Type B pancreatic cell (in vitro differentiated cells): ENCODE measurements at regions not wholly inside any gene's neighbourhood (a gene's known extent, or its start where the extent isn't known, plus 50 kb on each side); places are given as distances from the start of the nearest gene placed in this dataset.

Source experiments
- DNase-seq: peaks from one replicate; pipeline ENCODE4 v3.0.0; 2021; ENCODE audit warnings: mixed read lengths; ENCODE audit not compliant: unreplicated experiment; ENCODE audit errors: extremely low spot score
- H3K27ac Mint-ChIP-seq: 2 replicates; pipeline ENCODE4 v1.8.0; 2021; ENCODE audit warnings: mild to moderate bottlenecking, mixed read lengths
- H3K27me3 Mint-ChIP-seq: 2 replicates; pipeline ENCODE4 v1.8.0; 2021; ENCODE audit warnings: mixed read lengths
- H3K36me3 Mint-ChIP-seq: 2 replicates; pipeline ENCODE4 v1.8.0; 2021; ENCODE audit warnings: mixed read lengths
- H3K4me1 Mint-ChIP-seq: one replicate; pipeline ENCODE4 v1.8.0; 2021; ENCODE audit warnings: mixed read lengths; ENCODE audit not compliant: unreplicated experiment
- H3K4me3 Mint-ChIP-seq: 2 replicates; pipeline ENCODE4 v1.8.0; 2021; ENCODE audit warnings: mild to moderate bottlenecking, mixed read lengths
- H3K9me3 Mint-ChIP-seq: 2 replicates; pipeline ENCODE4 v1.8.0; 2021; ENCODE audit warnings: mixed read lengths
- TF ChIP-seq, protein P1 (sequence below): fragments of 200-600 bp; sonication (generic); conservative IDR thresholded peaks from 2 replicates; pipeline ENCODE4 v1.5.0; 2021; ENCODE audit warnings: antibody characterized with exemption, mild to moderate bottlenecking

DNA sequence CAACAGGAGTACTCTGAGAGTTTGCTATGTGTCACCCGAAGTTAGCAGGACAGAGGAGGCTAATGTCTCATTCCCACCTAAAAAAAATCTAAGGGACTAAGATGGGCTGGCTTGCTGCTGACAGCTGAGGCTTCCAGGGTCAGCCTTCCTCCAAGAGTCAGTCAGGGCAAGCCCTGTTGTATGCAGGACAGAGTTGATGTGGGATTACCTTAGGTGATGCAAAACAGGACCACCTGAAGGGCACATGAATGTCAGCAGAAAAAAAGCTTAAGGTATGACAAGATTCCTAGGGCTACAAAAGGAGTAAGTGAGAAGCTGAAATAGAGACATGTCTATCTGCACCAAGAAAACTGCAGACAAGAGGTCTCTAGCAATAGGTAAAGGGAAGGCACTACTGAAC is 151.5 kb downstream of the NHLRC3 start:
- H3K27ac Mint-ChIP-seq: no peak overlapping the region
- no peak for DNase-seq
- H3K27me3 Mint-ChIP-seq: no peaks in the 10 kb centered on the region

DNA sequence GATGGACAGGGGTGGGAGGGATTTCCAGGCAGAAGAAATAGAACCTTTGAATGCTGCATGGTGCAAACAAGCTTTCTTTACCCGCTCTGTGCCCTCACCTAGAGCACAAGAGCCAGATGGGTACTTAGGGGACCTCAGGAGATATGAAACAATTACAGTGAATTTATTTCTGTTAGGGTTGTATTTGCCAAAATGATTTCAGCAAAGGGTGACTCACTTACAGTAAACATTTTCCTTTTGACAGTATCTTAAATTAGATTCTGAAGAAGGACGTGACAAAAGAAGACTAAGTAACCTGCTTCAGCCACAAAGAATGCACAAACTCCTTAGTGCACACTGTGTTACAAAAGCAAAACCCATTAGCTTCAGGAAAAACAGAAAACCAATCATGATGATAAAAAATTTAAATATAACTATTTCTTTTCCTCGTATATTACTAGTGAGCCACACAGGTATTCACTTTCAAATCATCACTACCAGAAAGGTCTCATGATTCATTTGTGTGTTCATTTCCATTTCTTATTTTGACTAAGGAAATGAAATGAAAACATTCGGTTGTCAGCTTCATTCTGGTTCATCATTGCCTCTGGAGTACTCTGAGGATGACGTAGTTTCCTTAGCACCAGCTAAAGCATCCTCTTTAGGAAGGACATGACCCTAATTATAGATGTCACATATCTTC is 158.8 kb downstream of the NHLRC3 start:
- H3K9me3 Mint-ChIP-seq: no peaks in the 10 kb centered on the region
- TF ChIP-seq, protein P1, sequence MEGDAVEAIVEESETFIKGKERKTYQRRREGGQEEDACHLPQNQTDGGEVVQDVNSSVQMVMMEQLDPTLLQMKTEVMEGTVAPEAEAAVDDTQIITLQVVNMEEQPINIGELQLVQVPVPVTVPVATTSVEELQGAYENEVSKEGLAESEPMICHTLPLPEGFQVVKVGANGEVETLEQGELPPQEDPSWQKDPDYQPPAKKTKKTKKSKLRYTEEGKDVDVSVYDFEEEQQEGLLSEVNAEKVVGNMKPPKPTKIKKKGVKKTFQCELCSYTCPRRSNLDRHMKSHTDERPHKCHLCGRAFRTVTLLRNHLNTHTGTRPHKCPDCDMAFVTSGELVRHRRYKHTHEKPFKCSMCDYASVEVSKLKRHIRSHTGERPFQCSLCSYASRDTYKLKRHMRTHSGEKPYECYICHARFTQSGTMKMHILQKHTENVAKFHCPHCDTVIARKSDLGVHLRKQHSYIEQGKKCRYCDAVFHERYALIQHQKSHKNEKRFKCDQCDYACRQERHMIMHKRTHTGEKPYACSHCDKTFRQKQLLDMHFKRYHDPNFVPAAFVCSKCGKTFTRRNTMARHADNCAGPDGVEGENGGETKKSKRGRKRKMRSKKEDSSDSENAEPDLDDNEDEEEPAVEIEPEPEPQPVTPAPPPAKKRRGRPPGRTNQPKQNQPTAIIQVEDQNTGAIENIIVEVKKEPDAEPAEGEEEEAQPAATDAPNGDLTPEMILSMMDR: no peak
- no peaks in the 10 kb centered on the region for H3K36me3 Mint-ChIP-seq
- H3K27me3 Mint-ChIP-seq: peaks cover 4% of the 10 kb centered on the region
- no peak overlapping the region for H3K4me3 Mint-ChIP-seq
- DNase-seq: no peak
- no peak overlapping the region for H3K27ac Mint-ChIP-seq
- peaks cover 21% of the 10 kb centered on the region for H3K4me1 Mint-ChIP-seq

More for the DNA sequence above, 151.5 kb downstream of the NHLRC3 start:
- H3K36me3 Mint-ChIP-seq: no peaks in the 10 kb centered on the region
- no peak overlapping the region for H3K4me3 Mint-ChIP-seq
- H3K4me1 Mint-ChIP-seq: peaks cover 4% of the 10 kb centered on the region
- TF ChIP-seq, protein P1: no peak
- no peaks in the 10 kb centered on the region for H3K9me3 Mint-ChIP-seq

DNA sequence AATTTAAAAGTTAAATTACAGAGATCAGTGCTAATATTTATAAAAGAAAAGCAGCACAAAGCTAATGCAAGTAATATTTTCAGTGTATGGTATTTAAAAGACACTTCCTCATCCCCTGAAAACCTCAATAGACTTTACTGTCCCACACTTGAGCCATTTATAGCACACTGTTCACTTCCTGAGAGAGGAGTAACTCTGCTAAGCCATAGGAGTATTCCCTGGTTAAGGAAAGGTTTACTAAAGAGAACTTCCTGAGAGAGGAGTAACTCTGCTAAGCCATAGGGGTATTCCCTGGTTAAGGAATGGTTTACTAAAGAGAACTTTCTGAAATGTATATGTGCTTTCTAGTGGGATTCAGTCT is 159.4 kb downstream of the NHLRC3 start:
- no peak for DNase-seq
- Mint-ChIP-seq H3K9me3 (no peaks in the 10 kb centered on the region), H3K4me3 (no peak overlapping the region), H3K36me3 (no peaks in the 10 kb centered on the region), H3K27ac (no peak overlapping the region), H3K4me1 (peaks cover 21% of the 10 kb centered on the region), H3K27me3 (peaks cover 4% of the 10 kb centered on the region)
- TF ChIP-seq, protein P1: no peak

DNA sequence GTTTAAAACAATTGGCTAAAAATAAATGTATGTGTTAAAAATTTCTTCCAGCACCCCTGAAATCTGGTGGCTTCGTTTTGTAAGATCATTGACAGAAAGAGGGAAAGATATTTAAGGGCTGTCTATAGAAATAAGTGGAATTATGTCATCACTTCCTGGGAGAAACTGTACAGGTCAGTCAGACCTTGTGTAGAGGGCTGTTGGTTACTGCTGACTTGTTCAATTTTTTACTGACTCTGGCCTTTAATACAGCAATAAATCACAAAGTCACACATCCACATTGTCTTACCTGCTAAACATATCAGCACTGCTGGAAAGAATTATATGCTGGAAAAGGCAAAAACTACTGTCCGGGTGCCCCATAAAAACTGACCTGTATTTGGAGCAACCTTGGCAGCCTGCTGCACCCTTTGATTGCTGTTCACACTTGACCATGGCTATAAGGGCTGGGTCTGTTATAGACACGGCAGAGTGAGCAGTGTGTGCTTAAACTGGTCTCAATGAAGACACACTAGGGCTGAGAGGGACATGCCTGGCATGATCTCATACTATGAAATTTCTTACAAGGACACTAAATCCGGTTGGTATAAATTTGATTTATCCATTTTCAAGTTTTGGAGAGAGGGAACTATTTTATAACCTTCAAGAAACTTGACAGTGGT is 162.1 kb downstream of the NHLRC3 start:
- H3K27me3 Mint-ChIP-seq: peaks cover under 1% of the 10 kb centered on the region
- no peak overlapping the region for H3K4me3 Mint-ChIP-seq
- DNase-seq: no peak
- H3K9me3 Mint-ChIP-seq: no peaks in the 10 kb centered on the region
- no peaks in the 10 kb centered on the region for H3K36me3 Mint-ChIP-seq
- H3K4me1 Mint-ChIP-seq: peaks cover 17% of the 10 kb centered on the region
- TF ChIP-seq, protein P1: no peak
- H3K27ac Mint-ChIP-seq: no peak overlapping the region

DNA sequence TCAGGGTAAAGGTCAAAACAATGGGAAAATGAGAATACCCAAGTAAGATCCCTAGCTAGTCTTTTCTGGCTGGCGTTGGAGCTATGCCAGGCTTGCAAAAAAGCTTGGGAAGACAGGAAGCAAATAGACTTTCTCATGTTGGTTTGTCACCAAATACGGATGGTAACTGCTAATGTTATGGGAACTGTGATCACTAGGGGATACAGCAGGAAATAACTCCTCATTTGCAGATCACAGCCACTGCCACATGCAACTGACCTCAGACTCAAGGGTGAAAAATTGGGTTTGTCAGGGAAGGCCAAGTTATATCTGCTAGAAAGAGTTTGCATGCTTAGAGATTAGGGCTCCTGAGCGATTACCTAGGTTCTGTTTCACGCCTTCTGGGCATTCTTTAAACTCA is 162.9 kb downstream of the NHLRC3 start:
- no peak overlapping the region for H3K27ac Mint-ChIP-seq
- H3K4me1 Mint-ChIP-seq: peaks cover 17% of the 10 kb centered on the region
- H3K4me3 Mint-ChIP-seq: no peak overlapping the region
- no peaks in the 10 kb centered on the region for H3K9me3 Mint-ChIP-seq
- TF ChIP-seq, protein P1: no peak
- DNase-seq: no peak
- no peaks in the 10 kb centered on the region for H3K36me3 Mint-ChIP-seq
- no peaks in the 10 kb centered on the region for H3K27me3 Mint-ChIP-seq
